Lower lobe of right lung (tissue), 2 donors: ENCODE measurements at regions not wholly inside any gene's neighbourhood (a gene's known extent, or its start where the extent isn't known, plus 50 kb on each side); places are given as distances from the start of the nearest gene placed in this dataset.

ENCODE experiments used
- ATAC-seq, 2 donors: fragments of 200-7000 bp; cut with Tn5 transposase; one replicate each; pipeline ENCODE4 v1.9.1; 2020 to 2022; ENCODE audit warnings: mild to moderate bottlenecking in 2 of 2, moderate library complexity in 2 of 2
- DNase-seq: peaks from one replicate; pipeline ENCODE4 v3.0.0-alpha.2; 2020
- H3K27ac ChIP-seq: fragments of 200-600 bp; one replicate; pipeline ENCODE4 v1.8.0; 2022
- H3K27me3 ChIP-seq: fragments of 200-600 bp; one replicate; pipeline ENCODE4 v1.8.0; 2022; ENCODE audit warnings: low read depth
- H3K36me3 ChIP-seq: fragments of 200-600 bp; one replicate; pipeline ENCODE4 v1.8.0; 2022; ENCODE audit warnings: mild to moderate bottlenecking
- H3K4me1 ChIP-seq: fragments of 200-600 bp; one replicate; pipeline ENCODE4 v1.8.0; 2022
- H3K4me3 ChIP-seq: fragments of 200-600 bp; one replicate; pipeline ENCODE4 v1.8.0; 2022; ENCODE audit warnings: mild to moderate bottlenecking
- H3K9me3 ChIP-seq: fragments of 200-600 bp; one replicate; pipeline ENCODE4 v1.8.0; 2022
- intact Hi-C: fragments of 100-400 bp; cut with DNase I; formaldehyde crosslinking; loops from one replicate; pipeline ENCODE4 v1.11.0; 2022
- TF ChIP-seq, protein P1 (sequence below): fragments of 200-600 bp; IDR thresholded peaks from one replicate; pipeline ENCODE4 v1.8.0; 2022; ENCODE audit warnings: antibody characterized with exemption, mild to moderate bottlenecking
- donor health status: DM: no; HTN: yes; CAD: no; lungs with severe emphysema.

DNA sequence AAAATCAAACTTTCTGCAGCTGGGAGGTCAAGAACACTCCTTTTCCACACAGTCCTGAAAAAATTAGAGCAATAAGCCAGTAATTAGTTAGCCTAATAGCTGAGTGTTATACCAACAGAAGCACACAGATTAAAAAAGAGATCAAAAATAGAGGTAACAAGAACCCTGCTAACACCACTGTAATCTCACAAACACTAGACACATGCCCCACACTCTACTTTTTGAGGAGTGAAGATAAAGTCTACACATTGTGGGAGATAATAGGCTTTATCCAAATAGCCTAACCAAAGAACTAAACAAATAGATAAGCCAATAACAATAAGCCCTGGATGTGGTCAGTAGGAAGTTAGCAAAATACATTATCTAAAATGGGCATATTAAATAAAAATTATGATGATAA lies 372.7 kb upstream of the ANO5 start:
- no peak overlapping the region for H3K4me3 ChIP-seq
- intact Hi-C loops: no loop called here
- TF ChIP-seq, protein P1, sequence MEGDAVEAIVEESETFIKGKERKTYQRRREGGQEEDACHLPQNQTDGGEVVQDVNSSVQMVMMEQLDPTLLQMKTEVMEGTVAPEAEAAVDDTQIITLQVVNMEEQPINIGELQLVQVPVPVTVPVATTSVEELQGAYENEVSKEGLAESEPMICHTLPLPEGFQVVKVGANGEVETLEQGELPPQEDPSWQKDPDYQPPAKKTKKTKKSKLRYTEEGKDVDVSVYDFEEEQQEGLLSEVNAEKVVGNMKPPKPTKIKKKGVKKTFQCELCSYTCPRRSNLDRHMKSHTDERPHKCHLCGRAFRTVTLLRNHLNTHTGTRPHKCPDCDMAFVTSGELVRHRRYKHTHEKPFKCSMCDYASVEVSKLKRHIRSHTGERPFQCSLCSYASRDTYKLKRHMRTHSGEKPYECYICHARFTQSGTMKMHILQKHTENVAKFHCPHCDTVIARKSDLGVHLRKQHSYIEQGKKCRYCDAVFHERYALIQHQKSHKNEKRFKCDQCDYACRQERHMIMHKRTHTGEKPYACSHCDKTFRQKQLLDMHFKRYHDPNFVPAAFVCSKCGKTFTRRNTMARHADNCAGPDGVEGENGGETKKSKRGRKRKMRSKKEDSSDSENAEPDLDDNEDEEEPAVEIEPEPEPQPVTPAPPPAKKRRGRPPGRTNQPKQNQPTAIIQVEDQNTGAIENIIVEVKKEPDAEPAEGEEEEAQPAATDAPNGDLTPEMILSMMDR: no peak

DNA sequence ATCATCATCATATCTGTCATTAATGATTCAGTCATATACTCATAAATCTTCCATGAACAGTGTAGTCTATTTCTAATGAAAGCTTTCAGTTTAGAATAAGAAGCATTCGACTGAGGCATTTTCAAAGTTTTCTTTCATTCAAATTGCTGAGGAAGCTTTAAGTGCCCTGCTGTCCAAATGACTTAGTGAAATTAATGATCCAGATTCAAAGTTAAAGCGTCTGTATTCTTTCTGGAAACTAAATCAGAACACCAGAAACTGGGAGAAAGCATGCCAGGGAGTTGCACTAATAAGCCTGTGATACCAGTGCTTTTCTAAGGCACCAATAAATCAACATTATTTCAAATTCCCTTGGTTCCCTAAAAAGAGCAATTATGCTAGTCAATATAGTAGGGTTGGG lies 367.8 kb upstream of the ANO5 start:
- Histone ChIP-seq H3K27ac (no peak overlapping the region), H3K4me3 (no peak overlapping the region), H3K36me3 (no peaks in the 10 kb centered on the region), H3K9me3 (no peaks in the 10 kb centered on the region), H3K27me3 (no peaks in the 10 kb centered on the region), H3K4me1 (no peaks in the 10 kb centered on the region)
- DNase-seq: no peak
- ATAC-seq: no peak
- intact Hi-C loops: no loop called here
- TF ChIP-seq, protein P1: no peak

More for the DNA sequence above, 372.7 kb upstream of the ANO5 start:
- no peak for DNase-seq
- Histone ChIP-seq H3K27me3 (no peaks in the 10 kb centered on the region), H3K36me3 (no peaks in the 10 kb centered on the region), H3K9me3 (no peaks in the 10 kb centered on the region), H3K27ac (no peak overlapping the region), H3K4me1 (no peaks in the 10 kb centered on the region)
- ATAC-seq: no peak

DNA sequence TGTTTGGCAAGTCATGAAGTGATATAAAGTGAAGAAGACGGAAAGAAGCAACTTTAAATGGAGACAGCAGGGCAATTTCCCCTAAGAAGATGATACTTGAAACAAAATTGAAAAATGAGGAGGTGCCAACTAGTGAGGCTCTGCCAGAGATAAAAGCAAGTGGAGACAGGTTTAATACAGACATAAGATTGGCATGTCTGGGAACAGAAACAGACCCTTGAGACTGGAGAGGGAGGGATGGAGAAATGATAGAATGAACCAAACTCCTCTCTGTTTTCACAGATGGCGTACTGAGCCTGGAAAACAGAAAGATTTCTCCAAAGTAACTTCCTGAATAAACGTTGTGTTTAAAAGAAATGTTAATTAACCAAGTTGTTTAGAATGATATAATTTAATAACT lies 354.5 kb upstream of the ANO5 start:
- H3K27ac ChIP-seq: no peak overlapping the region
- TF ChIP-seq, protein P1: no peak
- no peaks in the 10 kb centered on the region for H3K9me3 ChIP-seq
- no peaks in the 10 kb centered on the region for H3K4me1 ChIP-seq
- H3K27me3 ChIP-seq: no peaks in the 10 kb centered on the region
- no peak for ATAC-seq
- intact Hi-C loops: no loop called here
- no peak for DNase-seq
- no peak overlapping the region for H3K4me3 ChIP-seq
- no peaks in the 10 kb centered on the region for H3K36me3 ChIP-seq

DNA sequence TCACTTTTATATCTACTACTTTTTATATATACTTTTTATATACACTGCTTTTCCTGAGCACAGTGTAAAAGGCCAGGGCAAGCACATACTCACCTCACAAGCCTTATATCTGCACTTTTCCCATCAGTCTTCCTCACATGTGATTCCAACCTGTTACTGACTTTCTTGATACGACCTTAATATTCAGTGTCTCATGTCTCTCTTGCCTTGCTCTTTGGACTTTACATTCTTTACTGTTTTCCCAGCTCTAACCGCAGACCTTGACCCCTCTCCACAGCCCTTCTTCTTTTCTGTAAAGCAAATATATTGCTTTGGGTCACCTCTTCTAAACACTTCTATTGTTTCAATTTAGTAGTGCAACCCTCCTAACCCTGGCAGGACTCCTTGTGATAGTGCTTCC lies 353.1 kb upstream of the ANO5 start:
- Histone ChIP-seq H3K36me3 (no peaks in the 10 kb centered on the region), H3K9me3 (no peaks in the 10 kb centered on the region), H3K4me1 (no peaks in the 10 kb centered on the region), H3K27ac (no peak overlapping the region), H3K4me3 (no peak overlapping the region), H3K27me3 (no peaks in the 10 kb centered on the region)
- intact Hi-C loops: no loop called here
- no peak for ATAC-seq
- DNase-seq: no peak
- TF ChIP-seq, protein P1: no peak

DNA sequence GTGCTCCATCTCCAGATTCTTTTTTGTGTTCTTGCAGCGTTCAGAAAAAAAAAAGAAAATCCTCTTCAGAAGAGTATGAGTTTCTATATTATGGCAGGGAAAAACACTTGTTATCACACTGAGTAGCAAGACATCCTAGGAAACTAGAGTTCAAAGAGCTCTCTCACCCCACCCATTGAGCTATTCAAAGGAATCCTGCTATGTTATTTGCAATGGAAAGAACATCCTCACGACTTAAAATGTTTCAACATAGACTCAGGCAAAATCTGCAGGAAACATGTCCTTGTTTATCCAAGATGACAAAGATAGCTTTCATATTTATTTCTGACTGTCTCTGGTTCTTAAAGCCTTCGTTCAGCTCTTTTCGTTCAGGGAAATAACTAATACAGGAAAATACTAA lies 331.6 kb upstream of the ANO5 start:
- no peaks in the 10 kb centered on the region for H3K9me3 ChIP-seq
- no peak overlapping the region for H3K27ac ChIP-seq
- no peaks in the 10 kb centered on the region for H3K4me1 ChIP-seq
- no peaks in the 10 kb centered on the region for H3K36me3 ChIP-seq
- DNase-seq: no peak
- intact Hi-C loops: no loop called here
- no peak for ATAC-seq
- H3K27me3 ChIP-seq: no peaks in the 10 kb centered on the region
- no peak overlapping the region for H3K4me3 ChIP-seq
- TF ChIP-seq, protein P1: no peak

DNA sequence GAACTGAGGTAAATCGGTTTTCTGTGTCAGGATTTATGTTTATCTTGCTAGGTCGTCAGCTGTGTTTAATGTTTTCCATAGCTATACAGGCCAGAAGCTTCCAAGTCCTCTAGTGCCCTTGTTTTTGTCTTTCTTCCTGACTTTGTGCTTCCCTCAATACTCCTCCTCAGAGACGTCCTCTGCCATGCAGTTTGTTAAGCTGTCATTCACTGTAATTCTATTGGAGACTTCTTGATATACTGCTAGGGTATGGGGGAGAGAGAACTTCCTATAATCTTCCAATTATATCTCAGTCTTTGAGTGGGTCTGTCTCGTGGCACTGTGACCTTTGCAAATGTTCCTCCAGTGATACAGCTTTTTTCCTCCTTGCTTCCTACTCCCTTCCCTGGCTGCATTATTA lies 327.3 kb upstream of the ANO5 start:
- Histone ChIP-seq H3K9me3 (no peaks in the 10 kb centered on the region), H3K36me3 (no peaks in the 10 kb centered on the region), H3K4me1 (no peaks in the 10 kb centered on the region), H3K27ac (no peak overlapping the region), H3K4me3 (no peak overlapping the region), H3K27me3 (no peaks in the 10 kb centered on the region)
- no peak for ATAC-seq
- TF ChIP-seq, protein P1: no peak
- no peak for DNase-seq
- intact Hi-C loops: no loop called here
